ENCODE measurements at regions not wholly inside any gene's neighbourhood (a gene's known extent, or its start where the extent isn't known, plus 50 kb on each side); places are given as distances from the start of the nearest gene placed in this dataset.

GRCh38 chr4:106463622-106464021 is 95.0 kb upstream of the GIMD1 start:
- TF ChIP-seq CEBPB (IDR thresholded peaks at IDR 0.05; ENCODE audit: borderline replicate concordance in 1 of 2, low read depth in 2 of 2, low read length in 2 of 2) (no peak), BCL3 (IDR thresholded peaks at IDR 0.05; ENCODE audit: borderline replicate concordance, insufficient read depth, low read depth, low read length, poor library complexity, severe bottlenecking) (no peak), EP300 (IDR thresholded peaks at IDR 0.05; ENCODE audit: borderline replicate concordance in 1 of 2, control insufficient read depth in 1 of 2, low read depth in 2 of 2, low read length in 2 of 2) (no peak), E2F4 (IDR thresholded peaks at IDR 0.05; ENCODE audit: low read depth, low read length) (no peak), USF1 (IDR thresholded peaks at IDR 0.05; ENCODE audit: borderline replicate concordance, extremely low read length, insufficient read depth, low read depth, low read length) (no peak), CTCF (IDR thresholded peaks at IDR 0.05 in 2 of 3, conservative IDR thresholded peaks at IDR 0.05 in 1 of 3; ENCODE audit: control insufficient read depth in 2 of 3, extremely low read depth in 1 of 3, insufficient read depth in 1 of 3, low read depth in 3 of 3, low read length in 3 of 3) (no peak), HDGF (IDR thresholded peaks at IDR 0.05) (no peak), TARDBP (IDR thresholded peaks at IDR 0.05; ENCODE audit: borderline replicate concordance) (no peak), CHD2 (IDR thresholded peaks at IDR 0.05; ENCODE audit: borderline replicate concordance, low read depth, low read length) (no peak)
